Breast epithelium (tissue), 4 donors: ENCODE measurements at regions not wholly inside any gene's neighbourhood (a gene's known extent, or its start where the extent isn't known, plus 50 kb on each side); places are given as distances from the start of the nearest gene placed in this dataset.
"Not testable (repeated sequence)": the region's sequence is repeated elsewhere in the genome, so short reads cannot be mapped to it uniquely, and the experiment has no call there.

Experiments
- DNase-seq, 2 donors: peaks; one replicate each; pipeline ENCODE4 v3.0.0-alpha.2; 2019; ENCODE audit warnings: low spot score in 2 of 2
- H3K27ac ChIP-seq, 2 donors: fragments of 200-600 bp; sonication (generic) in 1 of 2; one replicate each; pipeline ENCODE4 v1.5.1; 2016 to 2019; ENCODE audit warnings: mild to moderate bottlenecking in 1 of 2
- H3K27me3 ChIP-seq, 2 donors: fragments of 200-600 bp; sonication (generic) in 1 of 2; one replicate each; pipeline versions ENCODE4 v1.5.1 to v1.6.0; 2017 to 2019; ENCODE audit warnings: control low read depth in 1 of 2, mild to moderate bottlenecking in 1 of 2
- H3K36me3 ChIP-seq: fragments of 200-600 bp; one replicate; pipeline ENCODE4 v1.5.1; 2019
- H3K4me1 ChIP-seq, 2 donors: fragments of 200-600 bp; sonication (generic); one replicate each; pipeline ENCODE4 v1.5.1; 2016 to 2019; ENCODE audit warnings: control low read depth in 1 of 2
- H3K4me3 ChIP-seq, 3 donors: fragments of 200-600 bp; sonication (generic); 1 replicate in 2 of 3; 2 replicates in 1 of 3; pipeline ENCODE4 v1.5.1; 2016 to 2019; ENCODE audit warnings: mild to moderate bottlenecking in 3 of 3, moderate library complexity in 2 of 3
- H3K9me3 ChIP-seq, 2 donors: fragments of 200-600 bp; sonication (generic) in 1 of 2; one replicate each; pipeline ENCODE4 v1.5.1; 2016 to 2019; ENCODE audit warnings: control low read depth in 1 of 2
- POLR2A ChIP-seq: fragments of 450-650 bp; IDR thresholded peaks from one replicate; pipeline ENCODE4 v1.6.1; 2016; ENCODE audit warnings: antibody characterized with exemption, mild to moderate bottlenecking, moderate library complexity
- POLR2AphosphoS5 ChIP-seq, 3 donors: sonication (generic); formaldehyde crosslinking; IDR thresholded peaks; one replicate each; pipeline ENCODE4 v1.6.1; 2017; ENCODE audit warnings: antibody characterized with exemption in 3 of 3
- intact Hi-C: fragments of 100-400 bp; cut with DNase I; formaldehyde crosslinking; loops from one replicate; pipeline ENCODE4 v1.15.1; 2023; ENCODE audit warnings: low total_unique reads
- TF ChIP-seq, protein P1 (sequence below), 3 donors: fragments of 450-650 bp; IDR thresholded peaks; one replicate each; pipeline ENCODE4 v1.5.1; 2016 to 2017; ENCODE audit warnings: antibody characterized with exemption in 3 of 3, mild to moderate bottlenecking in 3 of 3, moderate library complexity in 3 of 3

DNA sequence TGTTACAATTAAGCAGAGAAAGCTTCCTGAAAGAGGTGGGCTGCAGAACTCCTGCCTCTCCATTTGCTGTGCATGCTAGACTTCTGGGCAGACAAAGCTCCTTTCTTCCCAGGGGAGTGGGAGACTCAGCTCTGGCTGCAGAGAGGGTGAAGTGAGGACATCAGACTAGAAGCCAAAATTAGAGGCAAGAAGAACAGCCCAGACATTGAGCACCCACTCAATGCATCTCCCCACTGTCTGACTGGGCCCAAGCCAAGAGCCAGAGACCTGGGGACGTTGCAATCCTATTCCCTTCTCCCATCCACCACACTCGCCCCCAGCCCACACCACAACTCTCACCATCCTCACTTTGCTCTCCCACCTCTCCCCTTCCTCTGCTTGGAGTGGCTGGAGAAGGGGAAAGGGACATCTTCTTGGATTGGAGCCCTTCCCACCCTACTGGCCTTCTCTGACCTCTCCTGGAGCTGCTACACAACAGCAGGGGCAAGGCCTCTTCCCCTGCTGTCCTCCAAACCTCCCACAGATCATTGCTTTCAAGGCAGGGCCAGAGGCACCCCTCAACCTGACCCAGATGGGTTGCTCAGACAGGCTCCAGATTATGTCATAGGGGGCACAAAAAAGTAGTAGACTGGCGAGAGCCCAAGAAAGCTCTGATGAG, 477.7 kb upstream of the CADM1 start:
- no peaks in the 10 kb centered on the region for H3K9me3 ChIP-seq
- no peaks in the 10 kb centered on the region for H3K36me3 ChIP-seq
- no peak overlapping the region for H3K4me3 ChIP-seq
- TF ChIP-seq POLR2A (no peak), POLR2AphosphoS5 (IDR thresholded peaks at IDR 0.05) (no peak)
- TF ChIP-seq, protein P1, sequence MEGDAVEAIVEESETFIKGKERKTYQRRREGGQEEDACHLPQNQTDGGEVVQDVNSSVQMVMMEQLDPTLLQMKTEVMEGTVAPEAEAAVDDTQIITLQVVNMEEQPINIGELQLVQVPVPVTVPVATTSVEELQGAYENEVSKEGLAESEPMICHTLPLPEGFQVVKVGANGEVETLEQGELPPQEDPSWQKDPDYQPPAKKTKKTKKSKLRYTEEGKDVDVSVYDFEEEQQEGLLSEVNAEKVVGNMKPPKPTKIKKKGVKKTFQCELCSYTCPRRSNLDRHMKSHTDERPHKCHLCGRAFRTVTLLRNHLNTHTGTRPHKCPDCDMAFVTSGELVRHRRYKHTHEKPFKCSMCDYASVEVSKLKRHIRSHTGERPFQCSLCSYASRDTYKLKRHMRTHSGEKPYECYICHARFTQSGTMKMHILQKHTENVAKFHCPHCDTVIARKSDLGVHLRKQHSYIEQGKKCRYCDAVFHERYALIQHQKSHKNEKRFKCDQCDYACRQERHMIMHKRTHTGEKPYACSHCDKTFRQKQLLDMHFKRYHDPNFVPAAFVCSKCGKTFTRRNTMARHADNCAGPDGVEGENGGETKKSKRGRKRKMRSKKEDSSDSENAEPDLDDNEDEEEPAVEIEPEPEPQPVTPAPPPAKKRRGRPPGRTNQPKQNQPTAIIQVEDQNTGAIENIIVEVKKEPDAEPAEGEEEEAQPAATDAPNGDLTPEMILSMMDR (IDR thresholded peaks at IDR 0.05) = no peak
- no peak overlapping the region for H3K27ac ChIP-seq
- intact Hi-C loops = no loop called here
- no peaks in the 10 kb centered on the region for H3K4me1 ChIP-seq
- no peak for DNase-seq
- H3K27me3 ChIP-seq = no peaks in the 10 kb centered on the region

DNA sequence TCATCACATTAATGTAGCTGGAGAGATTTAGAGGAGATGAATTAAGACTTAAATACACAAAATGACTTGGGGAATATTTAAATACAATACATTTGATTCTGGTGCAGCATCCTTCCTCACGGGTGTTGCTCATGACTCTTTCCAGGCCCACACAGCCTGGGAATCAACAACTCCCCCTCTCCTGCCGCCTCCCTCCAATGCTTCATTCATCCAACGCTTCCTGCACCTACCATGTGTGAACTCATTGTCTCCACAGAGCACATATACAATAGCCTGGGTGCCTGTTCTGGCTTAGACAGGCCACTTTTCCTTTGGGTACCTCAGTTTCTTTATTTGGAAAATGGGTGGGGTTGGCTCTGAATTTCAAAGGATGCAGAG, 476.9 kb upstream of the CADM1 start:
- H3K27ac ChIP-seq = no peak overlapping the region
- H3K9me3 ChIP-seq = no peaks in the 10 kb centered on the region
- H3K4me1 ChIP-seq = no peaks in the 10 kb centered on the region
- no peaks in the 10 kb centered on the region for H3K27me3 ChIP-seq
- no peaks in the 10 kb centered on the region for H3K36me3 ChIP-seq
- TF ChIP-seq POLR2AphosphoS5 (IDR thresholded peaks at IDR 0.05) (no peak), POLR2A (no peak)
- TF ChIP-seq, protein P1 (IDR thresholded peaks at IDR 0.05) = no peak
- intact Hi-C loops = no loop called here
- no peak overlapping the region for H3K4me3 ChIP-seq
- no peak for DNase-seq

DNA sequence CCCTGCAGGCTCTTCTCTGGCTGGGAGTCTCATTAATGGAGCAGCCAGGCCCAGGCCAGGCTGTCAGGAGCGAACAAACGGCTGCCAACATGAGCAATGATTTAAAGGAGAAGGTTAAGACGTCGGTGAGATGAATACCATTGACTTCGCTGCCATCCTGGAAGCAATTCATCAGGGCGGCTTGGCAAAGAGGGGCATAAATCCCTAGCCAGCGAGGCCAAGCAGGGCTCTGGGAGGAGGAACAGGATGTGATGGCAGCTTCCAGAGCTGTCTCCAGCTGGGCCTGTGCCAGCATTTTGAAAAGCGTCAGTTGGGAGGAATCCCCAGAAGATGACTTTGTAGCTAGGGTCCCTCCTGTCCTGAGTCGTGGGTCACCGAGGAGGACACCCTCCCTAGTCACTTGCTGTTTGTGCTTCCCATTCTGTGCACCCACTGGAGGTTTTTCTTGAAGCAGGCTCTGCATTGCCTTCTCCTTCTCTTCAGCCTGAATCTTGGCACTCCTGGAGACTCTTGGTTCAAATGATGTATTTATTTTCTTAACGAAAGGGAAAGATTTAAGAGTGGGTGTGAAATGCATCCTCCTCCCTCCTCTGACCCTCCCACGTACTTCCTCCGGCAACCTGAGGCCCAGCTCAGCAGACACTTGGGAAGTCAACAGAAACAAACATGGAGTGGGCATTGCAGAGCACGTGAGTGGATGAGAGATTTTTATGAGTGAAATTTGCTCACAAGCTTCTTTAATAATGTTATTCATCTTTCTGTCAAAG, 476.3 kb upstream of the CADM1 start:
- no peak for DNase-seq
- Histone ChIP-seq H3K36me3 (no peaks in the 10 kb centered on the region), H3K4me3 (no peak overlapping the region), H3K4me1 (no peaks in the 10 kb centered on the region), H3K27me3 (no peaks in the 10 kb centered on the region), H3K9me3 (no peaks in the 10 kb centered on the region), H3K27ac (peak overlapping the region in 1 of 2 donors; percentile 32)
- TF ChIP-seq, protein P1 (IDR thresholded peaks at IDR 0.05) = no peak
- TF ChIP-seq POLR2AphosphoS5 (IDR thresholded peaks at IDR 0.05) (no peak), POLR2A (no peak)
- intact Hi-C loops = no loop called here

DNA sequence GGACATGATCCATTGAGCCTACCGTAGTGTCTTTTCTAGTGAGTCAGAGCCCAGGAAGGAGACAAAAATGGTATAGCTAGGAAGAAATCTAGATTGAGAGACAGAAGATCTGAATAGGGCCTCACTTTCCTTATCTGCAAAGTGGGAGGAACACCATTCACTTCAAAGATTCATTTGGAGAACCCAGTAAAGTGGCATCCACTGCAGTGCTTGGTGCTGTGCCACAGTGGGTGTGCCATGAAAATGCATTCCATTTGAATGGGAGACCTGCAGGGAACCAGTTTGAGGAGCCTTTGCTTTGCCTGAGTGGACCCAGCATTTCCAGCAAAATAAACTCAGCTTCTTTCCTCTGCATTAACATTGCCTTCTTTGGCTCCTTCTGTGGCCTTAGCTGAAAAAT, 470.5 kb upstream of the CADM1 start:
- H3K36me3 ChIP-seq = no peaks in the 10 kb centered on the region

DNA sequence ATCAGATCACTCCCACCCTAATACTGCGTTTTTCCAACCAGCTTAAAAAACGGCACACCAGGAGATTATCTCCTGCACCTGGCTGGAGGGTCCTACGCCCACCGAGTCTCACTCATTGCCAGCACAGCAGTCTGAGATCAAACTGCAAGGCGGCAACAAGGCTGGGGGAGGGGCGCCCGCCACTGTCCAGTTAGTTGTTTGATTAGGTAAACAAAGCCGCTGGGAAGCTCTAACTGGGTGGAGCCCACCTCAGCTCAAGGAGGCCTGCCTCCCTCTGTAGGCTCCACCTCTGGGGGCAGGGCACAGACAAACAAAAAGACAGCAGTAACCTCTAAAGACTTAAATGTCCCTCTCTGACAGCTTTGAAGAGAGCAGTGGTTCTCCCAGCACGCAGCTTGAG, 463.0 kb upstream of the CADM1 start:
- H3K9me3 ChIP-seq, H3K27ac ChIP-seq, H3K36me3 ChIP-seq, H3K4me1 ChIP-seq, DNase-seq, H3K4me3 ChIP-seq, H3K27me3 ChIP-seq, intact Hi-C loops: not testable (repeated sequence)

More for the DNA sequence above, 470.5 kb upstream of the CADM1 start:
- H3K27ac ChIP-seq = no peak overlapping the region
- no peak overlapping the region for H3K4me3 ChIP-seq
- no peaks in the 10 kb centered on the region for H3K9me3 ChIP-seq
- TF ChIP-seq POLR2A = no peak
- TF ChIP-seq, protein P1 (IDR thresholded peaks at IDR 0.05) = no peak
- TF ChIP-seq POLR2AphosphoS5 (IDR thresholded peaks at IDR 0.05) = no peak
- DNase-seq = no peak
- no peaks in the 10 kb centered on the region for H3K4me1 ChIP-seq
- intact Hi-C loops = no loop called here
- H3K27me3 ChIP-seq = no peaks in the 10 kb centered on the region
